H1 (cell line): ENCODE measurements at regions not wholly inside any gene's neighbourhood (a gene's known extent, or its start where the extent isn't known, plus 50 kb on each side); places are given as distances from the start of the nearest gene placed in this dataset.

ENCODE experiments used
- CTCF ChIA-PET: fragments of 300-600 bp; sonication (Branson Sonifier 250); formaldehyde crosslinking; loops from one replicate; lab custom pipeline; 2021; ENCODE audit not compliant: partially characterized antibody; lab: Charles Lee
- POLR2A ChIA-PET: fragments of 300-600 bp; sonication (Branson Sonifier 250); formaldehyde crosslinking; loops from one replicate; lab custom pipeline; 2021; ENCODE audit warnings: inconsistent platforms; ENCODE audit not compliant: partially characterized antibody; lab: Charles Lee
- DNase-seq, 2 experiments: peaks; one replicate each; pipeline versions ENCODE4 v3.0.0 to v3.0.0-alpha.2; 2010 to 2022; ENCODE audit warnings: low spot score in 2 of 2, low read depth in 1 of 2, mixed read lengths in 1 of 2
- FAIRE-seq: peaks from 2 replicates; lab custom pipeline; 2011; peaks lifted over from hg19 to GRCh38; lab: Jason Lieb, UNC
- H2AFZ ChIP-seq: 2 replicates; pipeline ENCODE4 v1.8.1; 2012; ENCODE audit warnings: low read length, inconsistent platforms
- H2AK5ac ChIP-seq: 2 replicates; pipeline ENCODE4 v1.6.1; 2013; ENCODE audit warnings: low read depth, low read length
- H2BK120ac ChIP-seq: replicated peaks from 2 replicates; pipeline ENCODE3; 2013; ENCODE audit warnings: low read depth, low read length, inconsistent platforms
- H2BK12ac ChIP-seq: 2 replicates; pipeline ENCODE4 v1.6.1; 2013; ENCODE audit warnings: low read depth, low read length
- H2BK15ac ChIP-seq: 2 replicates; pipeline ENCODE4 v1.6.1; 2013; ENCODE audit warnings: low read length
- H2BK20ac ChIP-seq: 2 replicates; pipeline ENCODE4 v1.6.1; 2013; ENCODE audit warnings: low read length
- H2BK5ac ChIP-seq: 2 replicates; pipeline ENCODE4 v1.6.1; 2013; ENCODE audit warnings: low read depth, low read length
- H3K14ac ChIP-seq: 2 replicates; pipeline ENCODE4 v1.6.1; 2013; ENCODE audit warnings: inconsistent platforms; ENCODE audit not compliant: insufficient read length
- H3K18ac ChIP-seq: 2 replicates; pipeline ENCODE4 v1.6.1; 2013; ENCODE audit warnings: low read length; ENCODE audit errors: extremely low read depth
- H3K23ac ChIP-seq: 2 replicates; pipeline ENCODE4 v1.6.1; 2013; ENCODE audit warnings: inconsistent platforms; ENCODE audit not compliant: insufficient read length
- H3K23me2 ChIP-seq: 2 replicates; pipeline ENCODE4 v1.6.1; 2013; ENCODE audit warnings: low read depth, low read length
- H3K27ac ChIP-seq: 2 replicates; pipeline ENCODE4 v1.6.1; 2011; ENCODE audit warnings: low read depth, low read length, inconsistent platforms
- H3K27me3 ChIP-seq, 4 experiments: replicated peaks in 1 of 4; 1 replicate in 1 of 4; 2 replicates in 3 of 4; pipeline versions ENCODE4 v1.6.1 to v1.8.1; 2011 to 2013; ENCODE audit warnings: low read length in 3 of 4, mild to moderate bottlenecking in 3 of 4, inconsistent platforms in 2 of 4, mixed read lengths in 2 of 4, moderate library complexity in 1 of 4; ENCODE audit not compliant: control insufficient read depth in 3 of 4, insufficient read depth in 3 of 4; ENCODE audit errors: extremely low read depth in 1 of 4
- H3K36me3 ChIP-seq, 4 experiments: 2 replicates each; pipeline versions ENCODE4 v1.6.1 to v1.8.1; 2011 to 2013; ENCODE audit warnings: mild to moderate bottlenecking in 4 of 4, low read length in 3 of 4, moderate library complexity in 2 of 4, control low read depth in 1 of 4, inconsistent platforms in 1 of 4; ENCODE audit not compliant: insufficient read depth in 4 of 4, control insufficient read depth in 2 of 4
- H3K4ac ChIP-seq: replicated peaks from 2 replicates; pipeline ENCODE3; 2013; ENCODE audit warnings: low read length, low read depth, mixed read lengths, inconsistent platforms; ENCODE audit not compliant: insufficient read length
- H3K4me1 ChIP-seq, 4 experiments: replicated peaks in 1 of 4; 1 replicate in 1 of 4; 2 replicates in 3 of 4; pipeline versions ENCODE4 v1.6.1 to v1.8.1; 2011 to 2013; ENCODE audit warnings: low read length in 3 of 4, inconsistent platforms in 2 of 4, mixed read lengths in 1 of 4; ENCODE audit not compliant: insufficient read depth in 4 of 4, control insufficient read depth in 3 of 4
- H3K4me2 ChIP-seq, 2 experiments: 2 replicates each; pipeline versions ENCODE4 v1.6.1 to v1.8.1; 2011 to 2013; ENCODE audit warnings: low read depth in 2 of 2, low read length in 2 of 2, control low read depth in 1 of 2, inconsistent platforms in 1 of 2, mild to moderate bottlenecking in 1 of 2; ENCODE audit not compliant: insufficient read depth in 1 of 2
- H3K4me3 ChIP-seq, 4 experiments: fragments of 200-600, 300-600 bp in 1 of 4; sonication (generic), shearing (Covaris generic), sonication (Bioruptor Twin) in 1 of 4; 2 replicates each; pipeline versions ENCODE4 v1.5.1 to v1.8.1; 2011 to 2016; ENCODE audit warnings: low read length in 4 of 4, low read depth in 3 of 4, control low read depth in 2 of 4, inconsistent platforms in 2 of 4, mild to moderate bottlenecking in 2 of 4, mixed read lengths in 1 of 4, moderate library complexity in 1 of 4; ENCODE audit not compliant: insufficient read depth in 2 of 4; ENCODE audit errors: extremely low read depth in 1 of 4
- H3K56ac ChIP-seq: replicated peaks from 2 replicates; pipeline ENCODE3; 2013; ENCODE audit warnings: low read depth, mild to moderate bottlenecking, mixed read lengths, low read length, inconsistent platforms; ENCODE audit not compliant: insufficient read length
- H3K79me1 ChIP-seq: 2 replicates; pipeline ENCODE4 v1.6.1; 2013; ENCODE audit warnings: low read depth, low read length, control low read depth
- H3K79me2 ChIP-seq, 2 experiments: 2 replicates each; pipeline versions ENCODE4 v1.6.1 to v1.8.1; 2012 to 2013; ENCODE audit warnings: low read length in 2 of 2, mild to moderate bottlenecking in 2 of 2, inconsistent platforms in 1 of 2; ENCODE audit not compliant: insufficient read depth in 2 of 2, control insufficient read depth in 1 of 2
- H3K9ac ChIP-seq, 4 experiments: replicated peaks in 1 of 4; 1 replicate in 1 of 4; 2 replicates in 3 of 4; pipeline versions ENCODE4 v1.6.1 to v1.8.1; 2011 to 2013; ENCODE audit warnings: low read depth in 3 of 4, low read length in 3 of 4, control low read depth in 2 of 4, mild to moderate bottlenecking in 2 of 4, moderate library complexity in 2 of 4, inconsistent platforms in 1 of 4; ENCODE audit errors: extremely low read depth in 1 of 4
- H3K9me3 ChIP-seq, 2 experiments: 2 replicates each; pipeline versions ENCODE4 v1.6.1 to v1.8.1; 2012 to 2013; ENCODE audit warnings: mild to moderate bottlenecking in 2 of 2, moderate library complexity in 2 of 2, control low read depth in 1 of 2, inconsistent platforms in 1 of 2, low read depth in 1 of 2, low read length in 1 of 2, mixed read lengths in 1 of 2; ENCODE audit not compliant: insufficient read depth in 2 of 2
- H4K20me1 ChIP-seq, 2 experiments: replicated peaks in 1 of 2; 2 replicates each; pipeline versions ENCODE3 to v1.8.1; 2011 to 2013; ENCODE audit warnings: inconsistent platforms in 2 of 2, low read length in 2 of 2, mild to moderate bottlenecking in 1 of 2; ENCODE audit not compliant: insufficient read depth in 2 of 2, control insufficient read depth in 1 of 2
- H4K5ac ChIP-seq: 2 replicates; pipeline ENCODE4 v1.6.1; 2013; ENCODE audit warnings: low read length, low read depth, mixed read lengths, inconsistent platforms; ENCODE audit not compliant: insufficient read length
- H4K8ac ChIP-seq: 2 replicates; pipeline ENCODE4 v1.8.0; 2013; ENCODE audit warnings: mild to moderate bottlenecking, moderate library complexity, low read length, inconsistent platforms; ENCODE audit not compliant: insufficient read depth; ENCODE audit errors: extremely low read depth
- H4K91ac ChIP-seq: replicated peaks from 2 replicates; pipeline ENCODE3; 2013; ENCODE audit warnings: low read length, mixed read lengths, inconsistent platforms; ENCODE audit not compliant: insufficient read length
- BCL11A ChIP-seq, 2 experiments: IDR thresholded peaks; one replicate each; pipeline ENCODE4 v1.6.1; 2011; ENCODE audit warnings: low read depth in 2 of 2, low read length in 2 of 2, mild to moderate bottlenecking in 2 of 2
- EZH2 ChIP-seq: fragments of 200-600 bp; sonication (generic); IDR thresholded peaks from 2 replicates; pipeline ENCODE4 v1.7.1; 2012; ENCODE audit warnings: low read depth, mild to moderate bottlenecking, moderate library complexity, low read length, inconsistent platforms; ENCODE audit not compliant: severe bottlenecking
- GABPA ChIP-seq: IDR thresholded peaks from 2 replicates; pipeline ENCODE4 v1.6.1; 2011; ENCODE audit warnings: mild to moderate bottlenecking, low read length, moderate library complexity, borderline replicate concordance; ENCODE audit not compliant: insufficient read depth
- GTF2F1 ChIP-seq: IDR thresholded peaks from 2 replicates; pipeline ENCODE4 v1.6.1; 2012; ENCODE audit warnings: low read depth, low read length, improper control_type of control experiment, borderline replicate concordance
- JUN ChIP-seq: IDR thresholded peaks from 2 replicates; pipeline ENCODE4 v1.6.1; 2011; ENCODE audit warnings: low read depth, mild to moderate bottlenecking, improper control_type of control experiment, low read length
- NRF1 ChIP-seq: IDR thresholded peaks from 2 replicates; pipeline ENCODE4 v1.6.1; 2011; ENCODE audit warnings: mild to moderate bottlenecking, low read depth, low read length, improper control_type of control experiment
- SIN3A ChIP-seq, 2 experiments: IDR thresholded peaks in 1 of 2; conservative IDR thresholded peaks in 1 of 2; 2 replicates each; pipeline ENCODE4 v1.6.1; 2011 to 2012; ENCODE audit warnings: low read length in 2 of 2, improper control_type of control experiment in 1 of 2, low read depth in 1 of 2, mild to moderate bottlenecking in 1 of 2
- SUZ12 ChIP-seq: fragments of 200-600 bp; sonication (generic); IDR thresholded peaks from 2 replicates; pipeline ENCODE4 v1.6.1; 2012; ENCODE audit warnings: mild to moderate bottlenecking, inconsistent platforms, low read length, moderate library complexity, mixed read lengths
- WGBS, 2 experiments: shearing (Covaris generic) in 1 of 2; methylation state at CpG; one replicate each; pipeline versions ENCODE4 v1.1.6 to v1.1.7; 2013 to 2015; ENCODE audit warnings: low lambda C conversion rate in 2 of 2, mixed read lengths in 2 of 2, inconsistent platforms in 1 of 2, low coverage in 1 of 2, missing lambda C conversion rate in 1 of 2; ENCODE audit not compliant: insufficient replicate concordance in 2 of 2, insufficient coverage in 1 of 2, insufficient read length in 1 of 2; ENCODE audit errors: extremely low coverage in 1 of 2, missing lambda C conversion rate in 1 of 2; 5-methylcytosine and 5-hydroxymethylcytosine counted together
- TF ChIP-seq, protein P1 (sequence below): IDR thresholded peaks from 2 replicates; pipeline ENCODE4 v1.6.1; 2012; ENCODE audit warnings: low read length, inconsistent platforms
- TF ChIP-seq, protein P2 (sequence below): IDR thresholded peaks from 2 replicates; pipeline ENCODE4 v1.6.1; 2011; ENCODE audit warnings: low read depth, mild to moderate bottlenecking, low read length; ENCODE audit not compliant: insufficient read depth

DNA sequence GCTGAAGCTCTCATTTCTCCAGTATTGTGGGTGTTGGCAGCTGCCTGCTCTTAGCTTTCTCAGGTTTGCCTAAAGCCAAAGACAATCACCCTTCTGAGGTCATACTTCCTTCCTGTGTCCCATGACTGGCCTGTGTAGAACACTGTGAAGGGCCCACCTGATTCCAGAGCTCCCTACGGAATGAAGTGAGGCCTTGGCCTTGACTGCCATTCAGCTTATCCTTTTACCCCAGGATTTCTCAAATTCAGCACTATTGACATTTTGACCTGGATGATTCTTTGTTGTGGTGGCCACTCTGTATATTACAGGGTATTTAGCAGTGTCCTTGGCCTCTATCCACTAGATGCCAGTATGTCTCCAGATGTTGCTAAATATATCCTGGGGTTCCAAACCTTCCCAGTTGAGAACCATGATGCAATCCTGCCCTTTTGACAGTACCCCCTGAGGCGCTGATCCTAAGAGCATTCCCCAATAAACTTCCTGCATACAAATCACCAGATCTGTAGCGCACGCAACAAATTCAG lies 112.3 kb upstream of the KRR1 start:
- POLR2A ChIA-PET: interaction anchor here (0.6 to 0.8 kb wide), 2 partner anchors 413 to 441 kb away, joined by 4 read pairs; no protein-coding TSS in a partner anchor
- TF ChIP-seq GABPA (no peak), SUZ12 (no peak), BCL11A (IDR thresholded peaks at IDR 0.05; ENCODE audit: low read depth in 2 of 2, low read length in 2 of 2) (no peak), GTF2F1 (no peak), JUN (no peak), SIN3A (conservative IDR thresholded peaks at IDR 0.05 in 1 of 2, IDR thresholded peaks at IDR 0.05 in 1 of 2; ENCODE audit: low read depth in 1 of 2, low read length in 2 of 2) (peak; percentile 71 to 84; a peak in 2 of 4 replicates), NRF1 (no peak), EZH2 (no peak)
- TF ChIP-seq, protein P1, sequence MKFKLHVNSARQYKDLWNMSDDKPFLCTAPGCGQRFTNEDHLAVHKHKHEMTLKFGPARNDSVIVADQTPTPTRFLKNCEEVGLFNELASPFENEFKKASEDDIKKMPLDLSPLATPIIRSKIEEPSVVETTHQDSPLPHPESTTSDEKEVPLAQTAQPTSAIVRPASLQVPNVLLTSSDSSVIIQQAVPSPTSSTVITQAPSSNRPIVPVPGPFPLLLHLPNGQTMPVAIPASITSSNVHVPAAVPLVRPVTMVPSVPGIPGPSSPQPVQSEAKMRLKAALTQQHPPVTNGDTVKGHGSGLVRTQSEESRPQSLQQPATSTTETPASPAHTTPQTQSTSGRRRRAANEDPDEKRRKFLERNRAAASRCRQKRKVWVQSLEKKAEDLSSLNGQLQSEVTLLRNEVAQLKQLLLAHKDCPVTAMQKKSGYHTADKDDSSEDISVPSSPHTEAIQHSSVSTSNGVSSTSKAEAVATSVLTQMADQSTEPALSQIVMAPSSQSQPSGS: 0 out of 2 replicates have a peak, but pooled peaks have one; percentile 69
- TF ChIP-seq, protein P2, sequence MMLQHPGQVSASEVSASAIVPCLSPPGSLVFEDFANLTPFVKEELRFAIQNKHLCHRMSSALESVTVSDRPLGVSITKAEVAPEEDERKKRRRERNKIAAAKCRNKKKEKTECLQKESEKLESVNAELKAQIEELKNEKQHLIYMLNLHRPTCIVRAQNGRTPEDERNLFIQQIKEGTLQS: peak; percentile 93

More for the DNA sequence above, 112.3 kb upstream of the KRR1 start:
- Histone ChIP-seq H3K56ac (no peak overlapping the region), H2BK5ac (peak overlapping the region; percentile 66; the same call in 1 of the 2 replicates), H4K8ac (no peak overlapping the region; the same call in 1 of the 2 replicates), H3K23me2 (no peaks in the 10 kb centered on the region), H3K4me2 (no peak overlapping the region), H3K79me2 (no peaks in the 10 kb centered on the region), H3K9ac (no peak overlapping the region), H3K23ac (no peak overlapping the region), H3K4ac (peak overlapping the region; percentile 27), H3K27me3 (no peaks in the 10 kb centered on the region), H3K27ac (no peak overlapping the region), H3K9me3 (no peaks in the 10 kb centered on the region), H2AFZ (peak overlapping the region; percentile 73; the same call in 1 of the 2 replicates), H4K20me1 (no peaks in the 10 kb centered on the region), H2BK20ac (peak overlapping the region; percentile 49; the same call in 1 of the 2 replicates), H3K4me1 (peaks cover 0 to 4% (median 0%) of the 10 kb centered on the region in 4 experiments; a peak in 1 of 7 replicates), H3K4me3 (no peak overlapping the region), H4K5ac (peak overlapping the region; percentile 36), H3K18ac (no peak overlapping the region), H3K79me1 (no peaks in the 10 kb centered on the region), H2AK5ac (no peak overlapping the region), H2BK15ac (no peak overlapping the region; the same call in 1 of the 2 replicates), H2BK12ac (no peak overlapping the region), H2BK120ac (peak overlapping the region; percentile 16), H3K36me3 (no peaks in the 10 kb centered on the region), H4K91ac (no peak overlapping the region), H3K14ac (no peak overlapping the region)
- FAIRE-seq (peak; percentile 90), DNase-seq (no peak)
- CTCF ChIA-PET: interaction anchor here (0.6 to 3.9 kb wide), 15 partner anchors 12 to 884 kb away, joined by 3 to 32 read pairs (median 4); partner anchors contain the start of gene PHLDA1
- 50% methylated on average over 4 of the region's 4 CpGs; no CpG with 5 or more reads in 1 of the 2 experiments for WGBS, 2 experiments
